Mesenchymal stem cell (in vitro differentiated cells and primary cell): ENCODE measurements at regions not wholly inside any gene's neighbourhood (a gene's known extent, or its start where the extent isn't known, plus 50 kb on each side); places are given as distances from the start of the nearest gene placed in this dataset.

Experiments used
- DNase-seq: peaks from one replicate; pipeline ENCODE4 v3.0.0-alpha.2; 2013
- H2AFZ ChIP-seq: one replicate; pipeline ENCODE4 v1.6.1; 2013; ENCODE audit warnings: low read depth, mild to moderate bottlenecking, control low read depth, inconsistent platforms, low read length, moderate library complexity
- H2AK5ac ChIP-seq: 2 replicates; pipeline ENCODE4 v1.6.1; 2013; ENCODE audit warnings: low read length, moderate library complexity, mild to moderate bottlenecking, inconsistent platforms; ENCODE audit not compliant: severe bottlenecking
- H2BK120ac ChIP-seq: one replicate; pipeline ENCODE4 v1.6.1; 2013; ENCODE audit warnings: low read depth, mild to moderate bottlenecking, inconsistent platforms, low read length, moderate library complexity
- H2BK12ac ChIP-seq, 2 experiments: one replicate each; pipeline ENCODE4 v1.6.1; 2013; ENCODE audit warnings: inconsistent platforms in 2 of 2, low read length in 2 of 2, mild to moderate bottlenecking in 2 of 2, moderate library complexity in 2 of 2, control low read depth in 1 of 2
- H2BK15ac ChIP-seq: one replicate; pipeline ENCODE4 v1.6.1; 2013; ENCODE audit warnings: mild to moderate bottlenecking, low read depth, inconsistent platforms; ENCODE audit not compliant: poor library complexity, severe bottlenecking
- H2BK5ac ChIP-seq: 2 replicates; pipeline ENCODE4 v1.6.1; 2013; ENCODE audit warnings: low read depth, mild to moderate bottlenecking, low read length, control low read depth, inconsistent platforms; ENCODE audit not compliant: poor library complexity, severe bottlenecking
- H3K14ac ChIP-seq, 2 experiments: one replicate each; pipeline ENCODE4 v1.6.1; 2013; ENCODE audit warnings: inconsistent platforms in 2 of 2, low read length in 2 of 2, control low read depth in 1 of 2, mild to moderate bottlenecking in 1 of 2, moderate library complexity in 1 of 2
- H3K18ac ChIP-seq, 2 experiments: one replicate each; pipeline ENCODE4 v1.6.1; 2013; ENCODE audit warnings: inconsistent platforms in 2 of 2, low read length in 2 of 2, control low read depth in 1 of 2, low read depth in 1 of 2, mild to moderate bottlenecking in 1 of 2
- H3K23ac ChIP-seq, 2 experiments: one replicate each; pipeline ENCODE4 v1.6.1; 2013; ENCODE audit warnings: inconsistent platforms in 2 of 2, low read length in 2 of 2, mild to moderate bottlenecking in 2 of 2, moderate library complexity in 2 of 2, control low read depth in 1 of 2
- H3K27ac ChIP-seq: 2 replicates; pipeline ENCODE4 v1.5.1; 2013; ENCODE audit warnings: mild to moderate bottlenecking, moderate library complexity, low read length, control low read depth, inconsistent platforms; ENCODE audit not compliant: poor library complexity, severe bottlenecking
- H3K27me3 ChIP-seq, 2 experiments: 2 replicates each; pipeline versions ENCODE4 v1.6.1 to v1.7.0; 2013; ENCODE audit warnings: low read length in 2 of 2, mild to moderate bottlenecking in 2 of 2, moderate library complexity in 2 of 2, control low read depth in 1 of 2, inconsistent platforms in 1 of 2; ENCODE audit not compliant: control insufficient read depth in 1 of 2, insufficient read depth in 1 of 2
- H3K36me3 ChIP-seq, 2 experiments: 2 replicates each; pipeline versions ENCODE4 v1.6.1 to v1.7.0; 2013; ENCODE audit warnings: low read length in 2 of 2, control low read depth in 1 of 2, inconsistent platforms in 1 of 2, low read depth in 1 of 2, mild to moderate bottlenecking in 1 of 2; ENCODE audit not compliant: insufficient read depth in 2 of 2, control insufficient read depth in 1 of 2
- H3K4ac ChIP-seq, 2 experiments: one replicate each; pipeline ENCODE4 v1.6.1; 2013; ENCODE audit warnings: inconsistent platforms in 2 of 2, low read length in 2 of 2, mild to moderate bottlenecking in 2 of 2, moderate library complexity in 2 of 2, control low read depth in 1 of 2, low read depth in 1 of 2
- H3K4me1 ChIP-seq: 2 replicates; pipeline ENCODE4 v1.6.1; 2013; ENCODE audit warnings: low read depth, low read length, control low read depth; ENCODE audit not compliant: control insufficient read depth, insufficient read depth
- H3K4me2 ChIP-seq: 2 replicates; pipeline ENCODE4 v1.6.1; 2013; ENCODE audit warnings: low read length, mild to moderate bottlenecking, inconsistent platforms; ENCODE audit not compliant: poor library complexity, severe bottlenecking
- H3K4me3 ChIP-seq, 2 experiments: 2 replicates each; pipeline versions ENCODE4 v1.5.1 to v1.7.0; 2013; ENCODE audit warnings: low read length in 2 of 2, mild to moderate bottlenecking in 2 of 2, control low read depth in 1 of 2, low read depth in 1 of 2; ENCODE audit not compliant: insufficient read depth in 1 of 2
- H3K79me1 ChIP-seq: replicated peaks from 2 replicates; pipeline ENCODE4 v1.6.1; 2013; ENCODE audit warnings: mild to moderate bottlenecking, control low read depth, low read length, inconsistent platforms; ENCODE audit not compliant: poor library complexity, severe bottlenecking
- H3K9ac ChIP-seq: 2 replicates; pipeline ENCODE4 v1.7.0; 2013; ENCODE audit warnings: mild to moderate bottlenecking, low read length, moderate library complexity
- H3K9me3 ChIP-seq: 2 replicates; pipeline ENCODE4 v1.7.0; 2013; ENCODE audit warnings: mild to moderate bottlenecking, low read length; ENCODE audit not compliant: control insufficient read depth
- H4K8ac ChIP-seq: one replicate; pipeline ENCODE4 v1.6.1; 2013; ENCODE audit warnings: inconsistent platforms, mild to moderate bottlenecking, low read length, moderate library complexity
- H4K91ac ChIP-seq: one replicate; pipeline ENCODE4 v1.6.1; 2013; ENCODE audit warnings: mild to moderate bottlenecking, low read length, inconsistent platforms
- WGBS: methylation state at CpG from one replicate; pipeline ENCODE4 v1.1.7; 2013; ENCODE audit warnings: mixed read lengths; 5-methylcytosine and 5-hydroxymethylcytosine counted together

DNA sequence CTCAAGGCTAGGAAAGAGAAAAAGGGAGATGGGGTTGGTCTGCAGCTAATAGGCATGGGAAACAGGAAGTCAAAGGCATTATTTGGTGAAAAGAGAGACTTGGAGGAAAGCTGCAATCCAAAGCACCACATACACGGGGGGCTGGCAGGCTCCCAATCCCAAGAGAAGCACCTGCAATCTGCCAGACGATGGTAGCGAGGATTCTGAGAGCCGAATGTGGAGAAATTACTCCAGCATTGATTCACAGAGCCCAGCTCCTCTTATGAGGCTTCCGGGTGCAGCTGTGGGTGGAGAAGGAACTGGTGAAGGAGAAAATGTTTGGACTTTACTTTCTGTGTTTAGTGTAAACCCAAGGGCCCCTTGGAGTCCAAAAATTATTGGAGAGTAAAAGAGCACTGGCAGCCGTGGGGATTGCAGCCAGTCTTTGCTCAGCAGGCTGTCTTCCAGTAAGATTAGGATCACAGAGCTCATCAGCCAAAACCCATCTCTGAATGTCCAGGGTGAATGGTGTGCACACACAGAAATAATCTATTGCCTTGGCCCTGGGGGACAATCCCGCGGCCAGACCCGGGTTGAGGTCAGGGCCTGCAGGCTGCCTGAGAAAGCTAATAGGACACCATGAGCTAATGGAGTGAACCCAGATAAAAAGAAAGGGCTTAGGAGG is 197.6 kb downstream of the KIT start:
- H3K9me3 ChIP-seq: no peaks in the 10 kb centered on the region
- 91% methylated on average over 9 of the region's 9 CpGs for WGBS

DNA sequence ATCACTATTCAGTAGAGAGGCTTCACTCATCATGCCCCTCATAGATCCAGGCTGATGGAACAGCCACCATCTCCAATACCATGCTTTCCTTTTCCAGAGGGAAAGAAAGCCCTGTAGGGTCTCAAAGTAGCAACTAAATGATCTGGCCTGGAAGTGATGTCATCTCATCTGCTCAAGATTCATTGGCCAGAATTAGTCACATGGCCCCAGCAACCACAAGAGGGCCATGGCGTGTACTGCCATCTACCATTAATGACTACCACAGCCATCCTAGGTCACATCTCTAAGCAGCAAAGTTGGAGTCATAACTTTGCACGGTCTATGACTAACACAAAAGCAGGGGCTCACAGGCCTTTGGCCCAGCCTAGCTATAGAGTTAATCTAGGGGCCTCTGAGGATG is 194.8 kb downstream of the KIT start:
- Histone ChIP-seq H2AFZ (no peak overlapping the region), H3K36me3 (no peaks in the 10 kb centered on the region), H3K4me1 (no peaks in the 10 kb centered on the region), H3K4me2 (no peak overlapping the region), H3K79me1 (no peaks in the 10 kb centered on the region), H4K91ac (no peak overlapping the region), H2BK5ac (no peak overlapping the region), H2BK15ac (no peak overlapping the region), H3K23ac (no peak overlapping the region), H3K9ac (no peak overlapping the region), H4K8ac (no peak overlapping the region), H3K4ac (no peak overlapping the region), H3K9me3 (no peaks in the 10 kb centered on the region), H2BK12ac (no peak overlapping the region), H3K4me3 (no peak overlapping the region), H3K14ac (peak overlapping the region in 1 of 2 experiments; percentile 79), H2AK5ac (no peak overlapping the region), H2BK120ac (no peak overlapping the region), H3K27me3 (peaks cover 4 to 46% of the 10 kb centered on the region in 2 experiments), H3K27ac (no peak overlapping the region), H3K18ac (no peak overlapping the region)
- 75% methylated on average over 1 of the region's 2 CpGs for WGBS
- DNase-seq: no peak

More for the DNA sequence above, 197.6 kb downstream of the KIT start:
- Histone ChIP-seq H2AFZ (no peak overlapping the region), H3K14ac (no peak overlapping the region), H3K36me3 (no peaks in the 10 kb centered on the region), H2BK12ac (no peak overlapping the region), H3K4me3 (peak overlapping the region in 1 of 2 experiments; percentile 50), H4K8ac (no peak overlapping the region), H3K79me1 (no peaks in the 10 kb centered on the region), H3K18ac (no peak overlapping the region), H3K27ac (no peak overlapping the region), H3K4me1 (no peaks in the 10 kb centered on the region), H2BK120ac (no peak overlapping the region), H4K91ac (no peak overlapping the region), H3K4ac (no peak overlapping the region), H3K27me3 (peaks cover 4 to 59% of the 10 kb centered on the region in 2 experiments), H3K23ac (no peak overlapping the region), H2BK5ac (no peak overlapping the region), H2BK15ac (no peak overlapping the region), H3K4me2 (no peak overlapping the region), H2AK5ac (no peak overlapping the region), H3K9ac (no peak overlapping the region)
- DNase-seq: no peak

GRCh38 chr4:54852054-54852453 is 194.3 kb downstream of the KIT start:
- H2BK120ac ChIP-seq: no peak overlapping the region
- H3K4me3 ChIP-seq: no peak overlapping the region
- peaks cover 3 to 41% of the 10 kb centered on the region in 2 experiments for H3K27me3 ChIP-seq
- WGBS: 94% methylated on average over 1 of the region's 1 CpG
- H3K4me1 ChIP-seq: no peaks in the 10 kb centered on the region
- no peak overlapping the region for H4K91ac ChIP-seq
- H2AK5ac ChIP-seq: no peak overlapping the region
- no peak overlapping the region for H2AFZ ChIP-seq
- no peak overlapping the region for H3K4me2 ChIP-seq
- no peak overlapping the region for H2BK15ac ChIP-seq
- no peak for DNase-seq
- H3K4ac ChIP-seq: no peak overlapping the region
- no peaks in the 10 kb centered on the region for H3K36me3 ChIP-seq
- no peaks in the 10 kb centered on the region for H3K79me1 ChIP-seq
- H2BK5ac ChIP-seq: no peak overlapping the region
- no peak overlapping the region for H3K27ac ChIP-seq
- H3K9me3 ChIP-seq: no peaks in the 10 kb centered on the region
- H3K23ac ChIP-seq: no peak overlapping the region
- no peak overlapping the region for H3K14ac ChIP-seq
- no peak overlapping the region for H2BK12ac ChIP-seq
- H3K9ac ChIP-seq: no peak overlapping the region
- no peak overlapping the region for H4K8ac ChIP-seq
- H3K18ac ChIP-seq: no peak overlapping the region

- WGBS: 78% methylated on average over 2 of the region's 2 CpGs
- Histone ChIP-seq H3K9ac (no peak overlapping the region), H4K8ac (no peak overlapping the region), H2BK5ac (no peak overlapping the region), H2BK15ac (no peak overlapping the region), H3K14ac (no peak overlapping the region), H3K18ac (no peak overlapping the region), H3K27me3 (peaks cover 0 to 21% of the 10 kb centered on the region in 2 experiments), H3K36me3 (no peaks in the 10 kb centered on the region), H2BK12ac (no peak overlapping the region), H2AK5ac (no peak overlapping the region), H4K91ac (no peak overlapping the region), H2BK120ac (no peak overlapping the region), H3K9me3 (no peaks in the 10 kb centered on the region), H3K4me1 (no peaks in the 10 kb centered on the region), H3K4ac (no peak overlapping the region), H3K4me3 (no peak overlapping the region), H3K4me2 (no peak overlapping the region), H3K23ac (no peak overlapping the region), H3K27ac (no peak overlapping the region), H3K79me1 (no peaks in the 10 kb centered on the region), H2AFZ (no peak overlapping the region)
- no peak for DNase-seq
Measured at GRCh38 chr4:54844911-54845310, 187.2 kb downstream of the KIT start.
